Colonic mucosa (tissue), 4 donors: ENCODE measurements at regions not wholly inside any gene's neighbourhood (a gene's known extent, or its start where the extent isn't known, plus 50 kb on each side); places are given as distances from the start of the nearest gene placed in this dataset.

Experiments used
- DNase-seq: peaks from one replicate; pipeline ENCODE4 v3.0.0-alpha.2; 2020
- H3K27ac ChIP-seq: fragments of 200-600 bp; one replicate; pipeline ENCODE4 v1.8.0; 2021
- H3K27me3 ChIP-seq: fragments of 200-600 bp; one replicate; pipeline ENCODE4 v1.8.0; 2021
- H3K36me3 ChIP-seq: fragments of 200-600 bp; one replicate; pipeline ENCODE4 v1.8.0; 2021
- H3K4me1 ChIP-seq: fragments of 200-600 bp; one replicate; pipeline ENCODE4 v1.8.0; 2021; ENCODE audit warnings: mild to moderate bottlenecking
- H3K4me3 ChIP-seq: fragments of 200-600 bp; one replicate; pipeline ENCODE4 v1.8.0; 2021
- H3K9ac ChIP-seq, 2 donors: one replicate each; pipeline ENCODE4 v1.7.0; 2013; ENCODE audit warnings: control low read depth in 2 of 2, low read depth in 2 of 2, low read length in 2 of 2
- H3K9me3 ChIP-seq: fragments of 200-600 bp; one replicate; pipeline ENCODE4 v1.8.0; 2021
- intact Hi-C: fragments of 100-400 bp; cut with DNase I; formaldehyde crosslinking; loops from one replicate; pipeline ENCODE4 v1.14.1; 2022
- TF ChIP-seq, protein P1 (sequence below): fragments of 200-600 bp; IDR thresholded peaks from one replicate; pipeline ENCODE4 v1.8.0; 2022; ENCODE audit warnings: antibody characterized with exemption, mild to moderate bottlenecking
- donor health status: healthy.
- donor health status: DM: no; HTN: no; CAD: no.
- donor health status: DM: no; HTN: no; CAD: no.

DNA sequence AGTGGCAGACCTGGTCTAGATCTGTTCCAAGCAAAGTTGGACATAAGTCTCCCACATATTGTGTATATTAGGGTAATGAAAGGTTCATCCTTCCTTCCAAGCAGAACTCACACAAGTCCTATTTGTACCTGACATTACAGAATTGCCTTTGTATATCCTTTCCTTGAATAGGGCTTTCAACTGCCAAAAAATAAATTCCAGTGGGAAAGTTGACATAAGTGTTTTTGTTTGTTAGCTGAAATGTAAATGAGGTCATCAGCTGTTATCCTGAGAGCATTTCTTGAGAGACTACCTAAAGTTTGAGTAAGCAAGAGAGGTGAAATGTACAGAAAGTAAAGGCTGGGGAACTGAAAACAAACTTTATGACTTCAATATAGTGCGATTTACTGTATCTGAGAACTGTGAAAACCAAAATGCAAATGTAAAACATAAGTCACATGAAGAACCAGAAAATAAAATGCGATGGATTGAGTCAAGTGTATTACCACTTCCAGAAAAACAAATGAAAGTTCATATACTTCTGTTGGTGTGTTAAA, 527.3 kb upstream of the SEMA3D start:
- no peaks in the 10 kb centered on the region for H3K4me1 ChIP-seq
- TF ChIP-seq, protein P1, sequence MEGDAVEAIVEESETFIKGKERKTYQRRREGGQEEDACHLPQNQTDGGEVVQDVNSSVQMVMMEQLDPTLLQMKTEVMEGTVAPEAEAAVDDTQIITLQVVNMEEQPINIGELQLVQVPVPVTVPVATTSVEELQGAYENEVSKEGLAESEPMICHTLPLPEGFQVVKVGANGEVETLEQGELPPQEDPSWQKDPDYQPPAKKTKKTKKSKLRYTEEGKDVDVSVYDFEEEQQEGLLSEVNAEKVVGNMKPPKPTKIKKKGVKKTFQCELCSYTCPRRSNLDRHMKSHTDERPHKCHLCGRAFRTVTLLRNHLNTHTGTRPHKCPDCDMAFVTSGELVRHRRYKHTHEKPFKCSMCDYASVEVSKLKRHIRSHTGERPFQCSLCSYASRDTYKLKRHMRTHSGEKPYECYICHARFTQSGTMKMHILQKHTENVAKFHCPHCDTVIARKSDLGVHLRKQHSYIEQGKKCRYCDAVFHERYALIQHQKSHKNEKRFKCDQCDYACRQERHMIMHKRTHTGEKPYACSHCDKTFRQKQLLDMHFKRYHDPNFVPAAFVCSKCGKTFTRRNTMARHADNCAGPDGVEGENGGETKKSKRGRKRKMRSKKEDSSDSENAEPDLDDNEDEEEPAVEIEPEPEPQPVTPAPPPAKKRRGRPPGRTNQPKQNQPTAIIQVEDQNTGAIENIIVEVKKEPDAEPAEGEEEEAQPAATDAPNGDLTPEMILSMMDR: no peak

DNA sequence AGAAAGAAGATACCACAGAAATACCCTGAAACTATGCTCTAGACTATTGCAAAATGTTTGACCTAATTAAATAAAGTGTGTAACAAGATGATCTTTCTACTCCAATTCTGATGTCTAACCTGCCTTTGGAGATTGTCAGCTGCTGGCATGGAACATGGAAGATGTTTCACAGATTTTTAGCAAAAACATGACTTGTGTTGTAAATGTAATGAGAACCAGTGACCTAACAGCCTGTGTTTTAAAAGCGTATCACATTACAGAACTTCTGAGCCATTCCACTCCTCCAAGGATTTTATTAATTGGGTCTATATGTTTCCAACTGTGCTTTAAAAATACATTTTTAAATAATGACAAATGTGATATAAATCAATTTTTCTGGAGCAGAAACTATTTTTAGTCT, 526.3 kb upstream of the SEMA3D start:
- Histone ChIP-seq H3K4me1 (no peaks in the 10 kb centered on the region), H3K27me3 (no peaks in the 10 kb centered on the region), H3K4me3 (no peak overlapping the region), H3K36me3 (no peaks in the 10 kb centered on the region), H3K27ac (no peak overlapping the region), H3K9ac (no peak overlapping the region), H3K9me3 (no peaks in the 10 kb centered on the region)
- intact Hi-C loops: no loop called here
- TF ChIP-seq, protein P1: no peak
- DNase-seq: no peak

More for the DNA sequence above, 527.3 kb upstream of the SEMA3D start:
- Histone ChIP-seq H3K27ac (no peak overlapping the region), H3K9ac (no peak overlapping the region), H3K27me3 (no peaks in the 10 kb centered on the region), H3K36me3 (no peaks in the 10 kb centered on the region), H3K4me3 (no peak overlapping the region), H3K9me3 (no peaks in the 10 kb centered on the region)
- intact Hi-C loops: no loop called here
- DNase-seq: no peak

DNA sequence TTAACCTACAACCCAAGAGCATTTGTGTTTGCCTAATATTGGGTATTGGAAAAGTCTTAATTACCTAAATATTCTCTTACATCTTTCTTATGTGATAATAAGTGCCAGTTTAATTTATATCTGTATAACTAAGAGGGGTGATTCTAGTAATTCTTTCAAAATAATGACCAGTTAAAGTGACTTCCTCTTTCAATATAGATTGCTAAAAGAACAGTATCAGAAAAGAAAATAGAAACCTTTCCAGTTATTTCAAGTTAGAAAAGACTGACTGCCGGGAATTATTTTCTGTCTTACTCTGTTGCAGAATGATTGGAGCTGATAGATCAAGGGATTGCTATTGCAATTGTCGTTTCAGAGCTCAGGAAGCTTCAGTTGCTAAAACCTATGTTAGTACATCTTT, 525.0 kb upstream of the SEMA3D start:
- TF ChIP-seq, protein P1: no peak
- no peaks in the 10 kb centered on the region for H3K4me1 ChIP-seq
- no peak overlapping the region for H3K27ac ChIP-seq
- no peaks in the 10 kb centered on the region for H3K36me3 ChIP-seq
- no peaks in the 10 kb centered on the region for H3K9me3 ChIP-seq
- H3K9ac ChIP-seq: no peak overlapping the region
- intact Hi-C loops: no loop called here
- DNase-seq: no peak
- H3K4me3 ChIP-seq: no peak overlapping the region
- H3K27me3 ChIP-seq: no peaks in the 10 kb centered on the region

DNA sequence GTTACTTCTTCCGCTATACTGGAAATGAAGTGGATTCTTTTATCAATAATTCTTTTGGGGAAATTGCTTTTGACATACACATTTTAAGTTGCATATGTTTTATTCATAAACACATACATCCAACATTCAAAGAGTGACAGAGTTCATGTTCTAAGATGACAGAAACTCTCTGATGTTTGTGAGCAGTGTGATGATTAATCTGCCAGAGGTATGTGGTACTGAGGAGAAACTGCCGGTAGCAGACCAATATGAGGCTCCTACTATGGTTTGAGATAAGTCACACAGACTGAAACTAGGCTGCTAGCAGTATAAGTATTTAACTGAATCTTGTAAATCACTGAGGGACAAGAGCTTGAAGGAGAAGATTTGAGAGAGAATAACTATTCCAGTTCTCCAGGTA, 524.1 kb upstream of the SEMA3D start:
- no peak for DNase-seq
- H3K4me3 ChIP-seq: no peak overlapping the region
- H3K4me1 ChIP-seq: no peaks in the 10 kb centered on the region
- intact Hi-C loops: no loop called here
- no peaks in the 10 kb centered on the region for H3K27me3 ChIP-seq
- H3K36me3 ChIP-seq: no peaks in the 10 kb centered on the region
- TF ChIP-seq, protein P1: no peak
- no peak overlapping the region for H3K9ac ChIP-seq
- no peaks in the 10 kb centered on the region for H3K9me3 ChIP-seq
- H3K27ac ChIP-seq: no peak overlapping the region

DNA sequence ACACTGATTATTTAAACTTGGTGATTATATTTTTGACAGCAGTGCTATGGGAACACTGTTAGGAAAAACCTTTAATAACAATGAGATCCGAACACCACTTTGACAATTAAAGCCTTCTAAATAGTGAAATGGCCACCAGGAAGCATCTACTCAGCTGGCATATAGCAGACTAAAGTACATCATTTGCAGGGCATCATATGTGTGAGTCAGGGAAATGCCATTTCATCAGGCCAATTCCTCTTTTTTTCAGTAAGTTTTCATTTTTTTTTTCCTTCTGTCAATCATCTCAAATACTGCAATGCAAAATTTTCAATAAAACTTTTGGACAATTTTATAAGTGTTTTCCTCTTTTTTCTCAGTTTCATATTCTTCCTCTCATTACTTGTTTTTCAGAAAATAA, 521.4 kb upstream of the SEMA3D start:
- intact Hi-C loops: no loop called here
- TF ChIP-seq, protein P1: no peak

More for the DNA sequence above, 521.4 kb upstream of the SEMA3D start:
- no peaks in the 10 kb centered on the region for H3K27me3 ChIP-seq
- H3K4me1 ChIP-seq: no peaks in the 10 kb centered on the region
- DNase-seq: no peak
- H3K27ac ChIP-seq: no peak overlapping the region
- H3K9me3 ChIP-seq: no peaks in the 10 kb centered on the region
- no peaks in the 10 kb centered on the region for H3K36me3 ChIP-seq
- H3K4me3 ChIP-seq: no peak overlapping the region
- H3K9ac ChIP-seq: no peak overlapping the region
